PC-9 (cell line): ENCODE measurements at regions not wholly inside any gene's neighbourhood (a gene's known extent, or its start where the extent isn't known, plus 50 kb on each side); places are given as distances from the start of the nearest gene placed in this dataset.

Source experiments
- BruUV-seq: library from RNA; stranded (reverse); fragments of 400-500 nt; replicated peaks from 2 replicates; lab custom pipeline; 2021; lab: Mats Ljungman, UMichigan
- CTCF ChIA-PET: fragments of 300-600 bp; sonication (Branson Sonifier 250); formaldehyde crosslinking; loops from one replicate; lab custom pipeline; 2022; ENCODE audit warnings: antibody characterized with exemption; lab: Charles Lee
- POLR2A ChIA-PET: fragments of 300-600 bp; sonication (Branson Sonifier 250); formaldehyde crosslinking; loops from one replicate; lab custom pipeline; 2022; ENCODE audit warnings: antibody characterized with exemption; ENCODE audit not compliant: unreplicated experiment; lab: Charles Lee
- DNase-seq, 2 experiments: peaks; one replicate each; pipeline versions ENCODE4 v3.0.0 to v3.0.0-alpha.2; 2015 to 2022; ENCODE audit warnings: mixed read lengths in 1 of 2
- H2AFZ ChIP-seq: fragments of 200-600 bp; sonication (generic); 2 replicates; pipeline ENCODE4 v1.8.1; 2017; ENCODE audit warnings: antibody characterized with exemption
- H3F3A ChIP-seq: fragments of 200-600 bp; sonication (generic); 2 replicates; pipeline ENCODE4 v1.8.1; 2017; ENCODE audit warnings: antibody characterized with exemption, mild to moderate bottlenecking, low read depth; ENCODE audit not compliant: insufficient read depth
- H3K27ac ChIP-seq: fragments of 200-600 bp; sonication (generic); 2 replicates; pipeline ENCODE4 v1.6.1; 2016; ENCODE audit warnings: mixed run types
- H3K27me3 ChIP-seq: fragments of 200-600 bp; sonication (generic); 2 replicates; pipeline ENCODE4 v1.6.1; 2016; ENCODE audit warnings: low read depth, mixed run types; ENCODE audit not compliant: insufficient read depth
- H3K36me3 ChIP-seq: fragments of 200-600 bp; sonication (generic); 2 replicates; pipeline ENCODE4 v1.6.1; 2016; ENCODE audit warnings: low read depth, mixed run types
- H3K4me1 ChIP-seq: fragments of 200-600 bp; sonication (generic); replicated peaks from 2 replicates; pipeline ENCODE4 v1.6.1; 2016; ENCODE audit warnings: mixed run types; ENCODE audit not compliant: insufficient read depth
- H3K4me2 ChIP-seq: fragments of 200-600 bp; sonication (generic); 2 replicates; pipeline ENCODE4 v1.6.1; 2017; ENCODE audit warnings: mixed run types
- H3K4me3 ChIP-seq: fragments of 200-600 bp; sonication (generic); 2 replicates; pipeline ENCODE4 v1.6.1; 2016; ENCODE audit warnings: mixed run types
- H3K79me2 ChIP-seq: fragments of 200-600 bp; sonication (generic); 2 replicates; pipeline ENCODE4 v1.6.1; 2017; ENCODE audit warnings: low read depth, mixed run types
- H3K9me2 ChIP-seq: fragments of 200-600 bp; sonication (generic); 2 replicates; pipeline ENCODE4 v1.8.1; 2017; ENCODE audit warnings: mild to moderate bottlenecking; ENCODE audit not compliant: insufficient read depth
- H3K9me3 ChIP-seq: fragments of 200-600 bp; sonication (generic); 2 replicates; pipeline ENCODE4 v1.8.1; 2016; ENCODE audit warnings: low read depth; ENCODE audit not compliant: insufficient read depth
- H4K20me1 ChIP-seq: fragments of 200-600 bp; sonication (generic); 2 replicates; pipeline ENCODE4 v1.8.1; 2017; ENCODE audit not compliant: insufficient read depth
- CTCF ChIP-seq: fragments of 200-600 bp; sonication (generic); conservative IDR thresholded peaks from 2 replicates; pipeline ENCODE4 v1.6.1; 2017; ENCODE audit warnings: mixed run types, antibody characterized with exemption, mild to moderate bottlenecking, moderate library complexity
- EZH2 ChIP-seq: fragments of 200-600 bp; sonication (generic); IDR thresholded peaks from 2 replicates; pipeline ENCODE4 v1.8.0; 2017; ENCODE audit warnings: antibody characterized with exemption, low read depth
- intact Hi-C: fragments of 100-400 bp; cut with micrococcal nuclease; formaldehyde crosslinking; loops from one replicate; pipeline ENCODE4 v1.10.0; 2022; ENCODE audit not compliant: unreplicated experiment

- BruUV-seq = no TSS peak
- H3K27ac ChIP-seq = peak overlapping the region; percentile 55; the same call in 1 of the 2 replicates
- peaks cover 14% of the 10 kb centered on the region for H3K4me1 ChIP-seq
- no peak overlapping the region for H2AFZ ChIP-seq
- CTCF ChIA-PET = interaction anchor here (0.6 kb wide), 1 partner anchor 13 kb away, joined by 4 read pairs; no protein-coding TSS in a partner anchor
- no peaks in the 10 kb centered on the region for H3K9me2 ChIP-seq
- H4K20me1 ChIP-seq = no peaks in the 10 kb centered on the region
- H3K79me2 ChIP-seq = no peaks in the 10 kb centered on the region
- H3K9me3 ChIP-seq = peaks cover 5% of the 10 kb centered on the region
- H3K27me3 ChIP-seq = no peaks in the 10 kb centered on the region
- H3K4me2 ChIP-seq = no peak overlapping the region
- no peaks in the 10 kb centered on the region for H3F3A ChIP-seq
- intact Hi-C loops = no loop called here
- POLR2A ChIA-PET = no interaction called here
- no peak for DNase-seq
- no peak for TF ChIP-seq EZH2
- no peak for TF ChIP-seq CTCF
- H3K4me3 ChIP-seq = no peak overlapping the region
- H3K36me3 ChIP-seq = no peaks in the 10 kb centered on the region
Measured at GRCh38 chr15:37537802-37538201, 396.6 kb upstream of the TMCO5A start.

GRCh38 chr15:37548116-37548515 is 386.3 kb upstream of the TMCO5A start:
- no TSS peak for BruUV-seq
- intact Hi-C loops = no loop called here
- Histone ChIP-seq H3K9me3 (no peaks in the 10 kb centered on the region), H4K20me1 (no peaks in the 10 kb centered on the region), H3K79me2 (no peaks in the 10 kb centered on the region), H3K4me2 (no peak overlapping the region), H3K4me3 (no peak overlapping the region), H3K4me1 (no peaks in the 10 kb centered on the region), H3K27ac (no peak overlapping the region), H2AFZ (no peak overlapping the region), H3K27me3 (no peaks in the 10 kb centered on the region), H3K9me2 (no peaks in the 10 kb centered on the region), H3K36me3 (no peaks in the 10 kb centered on the region), H3F3A (no peaks in the 10 kb centered on the region)
- no peak for TF ChIP-seq EZH2
- TF ChIP-seq CTCF = no peak
- ChIA-PET CTCF (no interaction called here), POLR2A (no interaction called here)
- no peak for DNase-seq

- Histone ChIP-seq H3K9me2 (no peaks in the 10 kb centered on the region), H3K4me1 (no peaks in the 10 kb centered on the region), H3K27me3 (no peaks in the 10 kb centered on the region), H3K4me2 (no peak overlapping the region), H3K79me2 (no peaks in the 10 kb centered on the region), H3K4me3 (no peak overlapping the region), H3F3A (no peaks in the 10 kb centered on the region), H3K27ac (no peak overlapping the region), H4K20me1 (no peaks in the 10 kb centered on the region), H2AFZ (no peak overlapping the region), H3K9me3 (no peaks in the 10 kb centered on the region), H3K36me3 (no peaks in the 10 kb centered on the region)
- CTCF ChIA-PET = no interaction called here
- no peak for DNase-seq
- intact Hi-C loops = no loop called here
- no TSS peak for BruUV-seq
- POLR2A ChIA-PET = no interaction called here
- TF ChIP-seq CTCF (no peak), EZH2 (no peak)
Measured at GRCh38 chr15:37550360-37551024, 383.9 kb upstream of the TMCO5A start.
